ENCODE measurements at regions not wholly inside any gene's neighbourhood (a gene's known extent, or its start where the extent isn't known, plus 50 kb on each side); places are given as distances from the start of the nearest gene placed in this dataset.
A peak's percentile ranks its signal among the peaks of the same experiment; 100 is the strongest.
"Not testable (repeated sequence)": the region's sequence is repeated elsewhere in the genome, so short reads cannot be mapped to it uniquely, and the experiment has no call there.

- FAIRE-seq: no peak
Observed at GRCh38 chr10:28354511-28354910, 51.6 kb upstream of the MPP7 start.

- no peak for FAIRE-seq
Observed at GRCh38 chr10:28355376-28355775, 52.5 kb upstream of the MPP7 start.

GRCh38 chr10:28359334-28359733 lies 56.5 kb upstream of the MPP7 start:
- FAIRE-seq: no peak

GRCh38 chr10:28360175-28360574 lies 57.3 kb upstream of the MPP7 start:
- FAIRE-seq: no peak

GRCh38 chr10:28363376-28363775 lies 60.5 kb upstream of the MPP7 start:
- FAIRE-seq: no peak

GRCh38 chr10:28365840-28366239 lies 63.0 kb upstream of the MPP7 start:
- FAIRE-seq: no peak

GRCh38 chr10:28366994-28367393 lies 64.1 kb upstream of the MPP7 start:
- FAIRE-seq: no peak

- FAIRE-seq: no peak
Observed at GRCh38 chr10:28367413-28367812, 64.5 kb upstream of the MPP7 start.

GRCh38 chr10:28367929-28368484 lies 65.1 kb upstream of the MPP7 start:
- FAIRE-seq: no peak

GRCh38 chr10:28370107-28370835 lies 67.4 kb upstream of the MPP7 start:
- no peak for FAIRE-seq

- not testable (repeated sequence) for FAIRE-seq
Observed at GRCh38 chr10:28371638-28372037, 68.8 kb upstream of the MPP7 start.

GRCh38 chr10:28374036-28374435 lies 71.2 kb upstream of the MPP7 start:
- FAIRE-seq: no peak

GRCh38 chr10:28375399-28376354 lies 72.8 kb upstream of the MPP7 start:
- FAIRE-seq: no peak

GRCh38 chr10:28378986-28379585 lies 76.2 kb upstream of the MPP7 start:
- FAIRE-seq: no peak

- FAIRE-seq: no peak
Observed at GRCh38 chr10:28381466-28381865, 78.6 kb upstream of the MPP7 start.

- peak; percentile 97 for FAIRE-seq
Observed at GRCh38 chr10:28381903-28382347, 79.1 kb upstream of the MPP7 start.

GRCh38 chr10:28382525-28383269 lies 79.8 kb upstream of the MPP7 start:
- no peak for FAIRE-seq

- FAIRE-seq: no peak
Observed at GRCh38 chr10:28384557-28384956, 81.7 kb upstream of the MPP7 start.

- no peak for FAIRE-seq
Observed at GRCh38 chr10:28385748-28386502, 83.1 kb upstream of the MPP7 start.

- FAIRE-seq: no peak
Observed at GRCh38 chr10:28386503-28386868, 83.6 kb upstream of the MPP7 start.

GRCh38 chr10:28387140-28387539 lies 84.3 kb upstream of the MPP7 start:
- FAIRE-seq: no peak

- FAIRE-seq: no peak
Observed at GRCh38 chr10:28391283-28391682, 88.4 kb upstream of the MPP7 start.

Data from A204.1 (cell line).